Neural cell (in vitro differentiated cells): ENCODE measurements at regions not wholly inside any gene's neighbourhood (a gene's known extent, or its start where the extent isn't known, plus 50 kb on each side); places are given as distances from the start of the nearest gene placed in this dataset.

Experiments used
- H2AFZ ChIP-seq: fragments of 200-600, 300-800 bp; sonication (generic), shearing (Covaris generic); 2 replicates; pipeline ENCODE4 v1.6.0; 2014; ENCODE audit warnings: low read depth, mild to moderate bottlenecking, antibody characterized with exemption, low read length, moderate library complexity
- H3F3A ChIP-seq: fragments of 200-600 bp; shearing (Covaris generic); 2 replicates; pipeline ENCODE4 v1.6.1; 2016; ENCODE audit warnings: mild to moderate bottlenecking, moderate library complexity, mixed read lengths, antibody characterized with exemption, low read length; ENCODE audit not compliant: insufficient read depth, poor library complexity, severe bottlenecking
- H3K27ac ChIP-seq: fragments of 200-600, 300-800 bp; sonication (generic), shearing (Covaris generic); 2 replicates; pipeline ENCODE4 v1.5.1; 2014; ENCODE audit warnings: mild to moderate bottlenecking, low read length, moderate library complexity
- H3K27me3 ChIP-seq: fragments of 300-800, 200-600 bp; sonication (generic), shearing (Covaris generic); 2 replicates; pipeline ENCODE4 v1.6.0; 2014; ENCODE audit warnings: mild to moderate bottlenecking, low read depth, low read length, moderate library complexity; ENCODE audit not compliant: insufficient read depth
- H3K36me3 ChIP-seq: fragments of 300-800, 200-600 bp; sonication (generic), shearing (Covaris generic); 2 replicates; pipeline ENCODE4 v1.5.1; 2014; ENCODE audit warnings: mild to moderate bottlenecking, antibody characterized with exemption, low read length, moderate library complexity; ENCODE audit not compliant: insufficient read depth
- H3K4me2 ChIP-seq: fragments of 300-800, 200-600 bp; sonication (generic), shearing (Covaris generic); 2 replicates; pipeline ENCODE4 v1.6.0; 2014; ENCODE audit warnings: mild to moderate bottlenecking, low read length
- H3K4me3 ChIP-seq: fragments of 300-800, 200-600 bp; sonication (generic), shearing (Covaris generic); 2 replicates; pipeline ENCODE4 v1.5.1; 2014; ENCODE audit warnings: mild to moderate bottlenecking, low read length, moderate library complexity
- H3K79me2 ChIP-seq: fragments of 200-600 bp; shearing (Covaris generic); replicated peaks from 2 replicates; pipeline ENCODE4 v1.6.0; 2014; ENCODE audit warnings: mild to moderate bottlenecking, low read length, moderate library complexity; ENCODE audit not compliant: insufficient read depth
- H3K9ac ChIP-seq: fragments of 300-800, 200-600 bp; sonication (generic), shearing (Covaris generic); 2 replicates; pipeline ENCODE4 v1.6.1; 2016; ENCODE audit warnings: mild to moderate bottlenecking, low read length, mixed read lengths
- H3K9me2 ChIP-seq: fragments of 200-600 bp; shearing (Covaris generic); 2 replicates; pipeline ENCODE4 v1.6.1; 2016; ENCODE audit warnings: mild to moderate bottlenecking, low read length, mixed read lengths; ENCODE audit not compliant: insufficient read depth
- H3K9me3 ChIP-seq: fragments of 200-600, 300-800 bp; sonication (generic), shearing (Covaris generic); 2 replicates; pipeline ENCODE4 v1.6.1; 2016; ENCODE audit warnings: mild to moderate bottlenecking, mixed run types, low read length, moderate library complexity, mixed read lengths
- H4K20me1 ChIP-seq: fragments of 200-600 bp; shearing (Covaris generic); 2 replicates; pipeline ENCODE4 v1.6.1; 2016; ENCODE audit warnings: mild to moderate bottlenecking, mixed run types; ENCODE audit not compliant: insufficient read depth
- EP300 ChIP-seq: fragments of 450-650 bp; conservative IDR thresholded peaks from 2 replicates; pipeline ENCODE4 v1.6.1; 2014; ENCODE audit warnings: antibody characterized with exemption, mild to moderate bottlenecking, moderate library complexity; ENCODE audit not compliant: poor library complexity, severe bottlenecking
- EZH2 ChIP-seq: fragments of 200-600, 300-800 bp; shearing (Covaris generic), sonication (generic); IDR thresholded peaks from 2 replicates; pipeline ENCODE4 v1.6.1; 2014; ENCODE audit warnings: antibody characterized with exemption, low read length, borderline replicate concordance, mild to moderate bottlenecking; ENCODE audit not compliant: insufficient read depth, poor library complexity, severe bottlenecking
- MXI1 ChIP-seq: fragments of 450-650 bp; conservative IDR thresholded peaks from 2 replicates; pipeline ENCODE4 v1.6.1; 2014; ENCODE audit warnings: antibody characterized with exemption, mild to moderate bottlenecking; ENCODE audit not compliant: poor library complexity, severe bottlenecking
- POLR2AphosphoS5 ChIP-seq: IDR thresholded peaks from 2 replicates; pipeline ENCODE4 v1.6.1; 2012
- RAD21 ChIP-seq: fragments of 450-650 bp; conservative IDR thresholded peaks from 2 replicates; pipeline ENCODE4 v1.6.1; 2014; ENCODE audit warnings: antibody characterized with exemption, mild to moderate bottlenecking, moderate library complexity
- SMC3 ChIP-seq: fragments of 450-650 bp; conservative IDR thresholded peaks from 2 replicates; pipeline ENCODE4 v1.6.1; 2014; ENCODE audit warnings: antibody characterized with exemption, mild to moderate bottlenecking, moderate library complexity; ENCODE audit not compliant: poor library complexity
- TAF1 ChIP-seq: IDR thresholded peaks from 2 replicates; pipeline ENCODE4 v1.6.1; 2012; ENCODE audit warnings: low read depth
- TF ChIP-seq, protein P1 (sequence below): IDR thresholded peaks from 2 replicates; pipeline ENCODE4 v1.6.1; 2012; ENCODE audit warnings: borderline replicate concordance
- TF ChIP-seq, protein P2 (sequence below): fragments of 450-650 bp; IDR thresholded peaks from 2 replicates; pipeline ENCODE4 v1.5.1; 2014; ENCODE audit warnings: antibody characterized with exemption, mild to moderate bottlenecking, moderate library complexity; ENCODE audit not compliant: poor library complexity, severe bottlenecking

DNA sequence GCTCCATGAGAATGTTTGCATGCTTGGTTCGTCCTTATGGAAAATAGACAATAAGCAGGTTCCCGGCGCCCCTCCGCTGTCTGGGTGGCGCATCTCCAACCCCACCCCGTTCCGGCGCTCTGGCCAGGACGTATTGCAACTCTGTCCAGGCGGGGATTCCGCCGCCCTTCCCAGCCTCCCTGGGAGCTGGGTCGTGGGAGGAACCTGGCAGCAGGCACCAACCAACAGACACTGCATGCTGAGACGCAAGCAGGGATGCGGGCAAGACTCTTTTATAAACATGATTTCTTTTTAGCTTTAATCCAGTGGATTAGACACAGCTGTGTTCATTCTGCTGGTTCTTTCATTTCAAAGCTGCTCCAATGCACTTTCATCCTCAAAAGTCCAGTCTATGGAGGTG is 240.2 kb downstream of the SH3BP4 start:
- H3F3A ChIP-seq, result no peaks in the 10 kb centered on the region
- TF ChIP-seq EZH2, result no peak
- no peak for TF ChIP-seq TAF1
- TF ChIP-seq RAD21, result no peak
- no peak for TF ChIP-seq SMC3
- TF ChIP-seq MXI1, result no peak
- TF ChIP-seq, protein P1, sequence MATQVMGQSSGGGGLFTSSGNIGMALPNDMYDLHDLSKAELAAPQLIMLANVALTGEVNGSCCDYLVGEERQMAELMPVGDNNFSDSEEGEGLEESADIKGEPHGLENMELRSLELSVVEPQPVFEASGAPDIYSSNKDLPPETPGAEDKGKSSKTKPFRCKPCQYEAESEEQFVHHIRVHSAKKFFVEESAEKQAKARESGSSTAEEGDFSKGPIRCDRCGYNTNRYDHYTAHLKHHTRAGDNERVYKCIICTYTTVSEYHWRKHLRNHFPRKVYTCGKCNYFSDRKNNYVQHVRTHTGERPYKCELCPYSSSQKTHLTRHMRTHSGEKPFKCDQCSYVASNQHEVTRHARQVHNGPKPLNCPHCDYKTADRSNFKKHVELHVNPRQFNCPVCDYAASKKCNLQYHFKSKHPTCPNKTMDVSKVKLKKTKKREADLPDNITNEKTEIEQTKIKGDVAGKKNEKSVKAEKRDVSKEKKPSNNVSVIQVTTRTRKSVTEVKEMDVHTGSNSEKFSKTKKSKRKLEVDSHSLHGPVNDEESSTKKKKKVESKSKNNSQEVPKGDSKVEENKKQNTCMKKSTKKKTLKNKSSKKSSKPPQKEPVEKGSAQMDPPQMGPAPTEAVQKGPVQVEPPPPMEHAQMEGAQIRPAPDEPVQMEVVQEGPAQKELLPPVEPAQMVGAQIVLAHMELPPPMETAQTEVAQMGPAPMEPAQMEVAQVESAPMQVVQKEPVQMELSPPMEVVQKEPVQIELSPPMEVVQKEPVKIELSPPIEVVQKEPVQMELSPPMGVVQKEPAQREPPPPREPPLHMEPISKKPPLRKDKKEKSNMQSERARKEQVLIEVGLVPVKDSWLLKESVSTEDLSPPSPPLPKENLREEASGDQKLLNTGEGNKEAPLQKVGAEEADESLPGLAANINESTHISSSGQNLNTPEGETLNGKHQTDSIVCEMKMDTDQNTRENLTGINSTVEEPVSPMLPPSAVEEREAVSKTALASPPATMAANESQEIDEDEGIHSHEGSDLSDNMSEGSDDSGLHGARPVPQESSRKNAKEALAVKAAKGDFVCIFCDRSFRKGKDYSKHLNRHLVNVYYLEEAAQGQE, result no peak
- no peak for TF ChIP-seq POLR2AphosphoS5
- TF ChIP-seq, protein P2, sequence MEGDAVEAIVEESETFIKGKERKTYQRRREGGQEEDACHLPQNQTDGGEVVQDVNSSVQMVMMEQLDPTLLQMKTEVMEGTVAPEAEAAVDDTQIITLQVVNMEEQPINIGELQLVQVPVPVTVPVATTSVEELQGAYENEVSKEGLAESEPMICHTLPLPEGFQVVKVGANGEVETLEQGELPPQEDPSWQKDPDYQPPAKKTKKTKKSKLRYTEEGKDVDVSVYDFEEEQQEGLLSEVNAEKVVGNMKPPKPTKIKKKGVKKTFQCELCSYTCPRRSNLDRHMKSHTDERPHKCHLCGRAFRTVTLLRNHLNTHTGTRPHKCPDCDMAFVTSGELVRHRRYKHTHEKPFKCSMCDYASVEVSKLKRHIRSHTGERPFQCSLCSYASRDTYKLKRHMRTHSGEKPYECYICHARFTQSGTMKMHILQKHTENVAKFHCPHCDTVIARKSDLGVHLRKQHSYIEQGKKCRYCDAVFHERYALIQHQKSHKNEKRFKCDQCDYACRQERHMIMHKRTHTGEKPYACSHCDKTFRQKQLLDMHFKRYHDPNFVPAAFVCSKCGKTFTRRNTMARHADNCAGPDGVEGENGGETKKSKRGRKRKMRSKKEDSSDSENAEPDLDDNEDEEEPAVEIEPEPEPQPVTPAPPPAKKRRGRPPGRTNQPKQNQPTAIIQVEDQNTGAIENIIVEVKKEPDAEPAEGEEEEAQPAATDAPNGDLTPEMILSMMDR, result no peak
- TF ChIP-seq EP300, result no peak
- no peaks in the 10 kb centered on the region for H3K9me2 ChIP-seq
- no peaks in the 10 kb centered on the region for H3K36me3 ChIP-seq
- H3K27ac ChIP-seq, result no peak overlapping the region
- H3K9ac ChIP-seq, result no peak overlapping the region
- no peaks in the 10 kb centered on the region for H3K9me3 ChIP-seq
- no peak overlapping the region for H3K4me2 ChIP-seq
- no peaks in the 10 kb centered on the region for H3K27me3 ChIP-seq
- no peaks in the 10 kb centered on the region for H4K20me1 ChIP-seq
- no peak overlapping the region for H3K4me3 ChIP-seq
- no peak overlapping the region for H2AFZ ChIP-seq
- H3K79me2 ChIP-seq, result no peaks in the 10 kb centered on the region

DNA sequence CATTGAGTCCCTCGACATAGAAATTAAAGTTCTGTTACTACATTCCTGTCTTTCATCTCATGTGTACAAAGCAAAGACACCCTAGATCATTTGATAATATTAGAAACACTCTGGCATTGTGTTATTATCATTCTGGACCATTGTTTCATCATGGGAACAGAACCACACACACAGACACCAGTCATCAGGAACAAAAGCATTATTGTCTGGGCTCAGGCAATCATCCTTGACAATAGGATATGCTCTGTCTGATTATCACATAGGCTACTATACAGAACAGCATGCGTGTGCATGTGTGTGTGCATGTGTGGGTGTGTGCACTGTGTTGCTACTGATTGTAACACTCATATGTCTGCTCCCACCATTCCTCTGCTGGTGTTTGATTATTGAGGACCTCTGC is 242.5 kb downstream of the SH3BP4 start:
- H3F3A ChIP-seq, result no peaks in the 10 kb centered on the region
- no peaks in the 10 kb centered on the region for H4K20me1 ChIP-seq
- no peak overlapping the region for H3K9ac ChIP-seq
- H3K36me3 ChIP-seq, result no peaks in the 10 kb centered on the region
- no peak overlapping the region for H3K4me3 ChIP-seq
- H3K27me3 ChIP-seq, result no peaks in the 10 kb centered on the region
- no peak overlapping the region for H3K4me2 ChIP-seq
- H3K9me3 ChIP-seq, result no peaks in the 10 kb centered on the region
- no peak overlapping the region for H2AFZ ChIP-seq
- no peak for TF ChIP-seq SMC3
- no peak for TF ChIP-seq MXI1
- TF ChIP-seq TAF1, result no peak
- TF ChIP-seq EZH2, result no peak
- TF ChIP-seq POLR2AphosphoS5, result no peak
- TF ChIP-seq, protein P2, result no peak
- no peak for TF ChIP-seq EP300
- no peak for TF ChIP-seq RAD21
- TF ChIP-seq, protein P1, result no peak
- H3K9me2 ChIP-seq, result no peaks in the 10 kb centered on the region
- H3K79me2 ChIP-seq, result no peaks in the 10 kb centered on the region
- H3K27ac ChIP-seq, result no peak overlapping the region
